ENCODE measurements at regions not wholly inside any gene's neighbourhood (a gene's known extent, or its start where the extent isn't known, plus 50 kb on each side); places are given as distances from the start of the nearest gene placed in this dataset.

- Histone ChIP-seq H3K4me3 (ENCODE audit: insufficient read depth, low read length, poor library complexity, severe bottlenecking) (no peak overlapping the region), H3K4me2 (ENCODE audit: low read depth, low read length, poor library complexity, severe bottlenecking) (no peak overlapping the region), H2AFZ (ENCODE audit: low read depth, low read length, severe bottlenecking) (no peak overlapping the region), H3K27me3 (ENCODE audit: low read length) (no peaks in the 10 kb centered on the region), H3F3A (ENCODE audit: insufficient read depth) (no peaks in the 10 kb centered on the region), H3K9me2 (replicated peaks; ENCODE audit: insufficient read depth, low read length) (no peaks in the 10 kb centered on the region; the same call in 1 of the 2 replicates), H3K36me3 (ENCODE audit: low read length) (no peaks in the 10 kb centered on the region), H3K27ac (ENCODE audit: low read depth, low read length) (no peak overlapping the region), H4K20me1 (ENCODE audit: low read depth, low read length) (no peaks in the 10 kb centered on the region), H3K9ac (ENCODE audit: low read length) (no peak overlapping the region), H3K79me2 (ENCODE audit: insufficient read depth, low read length) (no peaks in the 10 kb centered on the region), H3K9me3 (ENCODE audit: insufficient read depth, low read length) (no peaks in the 10 kb centered on the region)
- TF ChIP-seq, protein P1, sequence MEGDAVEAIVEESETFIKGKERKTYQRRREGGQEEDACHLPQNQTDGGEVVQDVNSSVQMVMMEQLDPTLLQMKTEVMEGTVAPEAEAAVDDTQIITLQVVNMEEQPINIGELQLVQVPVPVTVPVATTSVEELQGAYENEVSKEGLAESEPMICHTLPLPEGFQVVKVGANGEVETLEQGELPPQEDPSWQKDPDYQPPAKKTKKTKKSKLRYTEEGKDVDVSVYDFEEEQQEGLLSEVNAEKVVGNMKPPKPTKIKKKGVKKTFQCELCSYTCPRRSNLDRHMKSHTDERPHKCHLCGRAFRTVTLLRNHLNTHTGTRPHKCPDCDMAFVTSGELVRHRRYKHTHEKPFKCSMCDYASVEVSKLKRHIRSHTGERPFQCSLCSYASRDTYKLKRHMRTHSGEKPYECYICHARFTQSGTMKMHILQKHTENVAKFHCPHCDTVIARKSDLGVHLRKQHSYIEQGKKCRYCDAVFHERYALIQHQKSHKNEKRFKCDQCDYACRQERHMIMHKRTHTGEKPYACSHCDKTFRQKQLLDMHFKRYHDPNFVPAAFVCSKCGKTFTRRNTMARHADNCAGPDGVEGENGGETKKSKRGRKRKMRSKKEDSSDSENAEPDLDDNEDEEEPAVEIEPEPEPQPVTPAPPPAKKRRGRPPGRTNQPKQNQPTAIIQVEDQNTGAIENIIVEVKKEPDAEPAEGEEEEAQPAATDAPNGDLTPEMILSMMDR (IDR thresholded peaks at IDR 0.05; ENCODE audit: insufficient read depth, low read length, poor library complexity, severe bottlenecking), result no peak
- no peak for TF ChIP-seq EZH2phosphoT487 (conservative IDR thresholded peaks at IDR 0.05; ENCODE audit: low read length)
Measured at GRCh38 chr3:99524559-99524958, 113.8 kb upstream of the COL8A1 start.

DNA sequence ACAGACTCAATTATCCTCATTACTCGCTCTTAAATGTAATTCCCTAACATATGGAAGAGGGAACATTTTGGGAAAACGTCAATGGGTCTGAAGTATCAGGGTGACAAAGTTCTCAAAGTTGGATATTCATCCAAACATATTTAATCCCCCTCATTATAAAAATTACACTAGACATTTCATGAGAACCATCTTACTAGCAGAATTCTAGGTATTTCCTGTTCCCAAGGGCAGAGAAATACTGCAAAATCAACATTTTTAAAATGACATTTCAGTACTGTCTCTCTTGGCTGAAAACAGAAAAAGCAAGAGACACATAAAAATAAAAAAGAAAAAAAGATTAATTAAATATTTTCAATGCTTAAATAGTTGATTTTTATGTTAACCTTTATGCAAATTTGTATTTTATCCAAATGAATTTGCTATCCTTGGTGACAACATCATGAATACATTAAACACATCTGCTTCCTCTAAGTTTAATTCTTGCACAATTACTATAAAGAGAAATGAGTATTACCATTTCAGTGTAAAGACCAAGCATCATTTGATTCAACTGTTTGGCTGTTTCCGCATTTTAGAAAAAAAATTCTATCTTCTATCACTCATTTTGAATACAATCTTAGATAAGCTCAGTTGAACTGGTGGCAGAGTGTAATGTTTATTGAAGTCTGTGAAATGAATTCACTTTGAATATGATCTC, 114.8 kb upstream of the COL8A1 start:
- H3K27me3 ChIP-seq (ENCODE audit: low read length), result no peaks in the 10 kb centered on the region
- H3K4me3 ChIP-seq (ENCODE audit: insufficient read depth, low read length, poor library complexity, severe bottlenecking), result no peak overlapping the region
- no peaks in the 10 kb centered on the region for H4K20me1 ChIP-seq (ENCODE audit: low read depth, low read length)
- H3K9me3 ChIP-seq (ENCODE audit: insufficient read depth, low read length), result no peaks in the 10 kb centered on the region
- no peak overlapping the region for H2AFZ ChIP-seq (ENCODE audit: low read depth, low read length, severe bottlenecking)
- H3K36me3 ChIP-seq (ENCODE audit: low read length), result no peaks in the 10 kb centered on the region
- no peak overlapping the region for H3K4me2 ChIP-seq (ENCODE audit: low read depth, low read length, poor library complexity, severe bottlenecking)
- no peak overlapping the region for H3K9ac ChIP-seq (ENCODE audit: low read length)
- H3K79me2 ChIP-seq (ENCODE audit: insufficient read depth, low read length), result no peaks in the 10 kb centered on the region
- no peaks in the 10 kb centered on the region for H3F3A ChIP-seq (ENCODE audit: insufficient read depth)
- no peak overlapping the region for H3K27ac ChIP-seq (ENCODE audit: low read depth, low read length)
- H3K9me2 ChIP-seq (replicated peaks; ENCODE audit: insufficient read depth, low read length), result no peaks in the 10 kb centered on the region; the same call in 1 of the 2 replicates
- TF ChIP-seq, protein P1 (IDR thresholded peaks at IDR 0.05; ENCODE audit: insufficient read depth, low read length, poor library complexity, severe bottlenecking), result no peak
- TF ChIP-seq EZH2phosphoT487 (conservative IDR thresholded peaks at IDR 0.05; ENCODE audit: low read length), result no peak

DNA sequence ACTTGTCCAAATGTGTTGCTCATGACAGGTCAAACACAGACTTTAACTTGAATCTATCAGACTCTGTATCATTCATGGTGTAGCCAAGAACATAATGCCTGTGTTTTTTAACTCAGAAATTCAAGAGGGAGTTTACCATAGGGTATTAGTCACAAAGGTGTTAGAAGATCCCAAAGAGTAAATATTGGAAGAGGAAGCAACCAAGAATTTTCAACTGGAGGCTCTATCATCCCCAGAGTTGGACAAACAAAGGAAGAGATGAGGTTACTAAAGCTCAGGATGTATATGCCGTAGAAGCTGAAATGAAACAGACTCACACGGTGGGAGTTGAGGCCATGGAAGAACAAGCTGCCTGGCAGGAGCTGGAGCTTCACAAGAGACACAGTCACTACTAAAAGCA, 116.2 kb upstream of the COL8A1 start:
- no peaks in the 10 kb centered on the region for H3K36me3 ChIP-seq (ENCODE audit: low read length)
- TF ChIP-seq, protein P1 (IDR thresholded peaks at IDR 0.05; ENCODE audit: insufficient read depth, low read length, poor library complexity, severe bottlenecking), result no peak
- TF ChIP-seq EZH2phosphoT487 (conservative IDR thresholded peaks at IDR 0.05; ENCODE audit: low read length), result no peak

More for the DNA sequence above, 116.2 kb upstream of the COL8A1 start:
- H3K79me2 ChIP-seq (ENCODE audit: insufficient read depth, low read length), result no peaks in the 10 kb centered on the region
- H3K27me3 ChIP-seq (ENCODE audit: low read length), result no peaks in the 10 kb centered on the region
- no peaks in the 10 kb centered on the region for H3K9me3 ChIP-seq (ENCODE audit: insufficient read depth, low read length)
- H3K9me2 ChIP-seq (replicated peaks; ENCODE audit: insufficient read depth, low read length), result no peaks in the 10 kb centered on the region; the same call in 1 of the 2 replicates
- H3K4me2 ChIP-seq (ENCODE audit: low read depth, low read length, poor library complexity, severe bottlenecking), result no peak overlapping the region
- no peaks in the 10 kb centered on the region for H3F3A ChIP-seq (ENCODE audit: insufficient read depth)
- H3K9ac ChIP-seq (ENCODE audit: low read length), result no peak overlapping the region
- H3K4me3 ChIP-seq (ENCODE audit: insufficient read depth, low read length, poor library complexity, severe bottlenecking), result no peak overlapping the region
- no peak overlapping the region for H3K27ac ChIP-seq (ENCODE audit: low read depth, low read length)
- H2AFZ ChIP-seq (ENCODE audit: low read depth, low read length, severe bottlenecking), result no peak overlapping the region
- H4K20me1 ChIP-seq (ENCODE audit: low read depth, low read length), result no peaks in the 10 kb centered on the region

All from SU-DHL-6 (cell line).